ENCODE measurements at regions not wholly inside any gene's neighbourhood (a gene's known extent, or its start where the extent isn't known, plus 50 kb on each side); places are given as distances from the start of the nearest gene placed in this dataset.

GRCh38 chr9:103942651-103943050, 151.5 kb upstream of the SMC2 start:
- no peaks in the 10 kb centered on the region for H3K4me1 ChIP-seq
- no peak overlapping the region for H3K4me3 ChIP-seq
- DNase-seq (no peak), ATAC-seq (no peak)
- TF ChIP-seq CTCF (IDR thresholded peaks at IDR 0.05 in 4 of 5, conservative IDR thresholded peaks at IDR 0.05 in 1 of 5) (no peak), POLR2A (IDR thresholded peaks at IDR 0.05) (no peak)
- intact Hi-C loops (cut with DNase I; ENCODE audit: low total_unique reads) (no loop called here), in situ Hi-C loops (cut with MboI; ENCODE audit: low sequenced_read_pairs in 4 of 4) (no loop called here)
- no peaks in the 10 kb centered on the region for H3K9me3 ChIP-seq
- no peak overlapping the region for H3K27ac ChIP-seq
- no peaks in the 10 kb centered on the region for H3K27me3 ChIP-seq
- H3K36me3 ChIP-seq, result no peaks in the 10 kb centered on the region

GRCh38 chr9:103949096-103949495, 145.0 kb upstream of the SMC2 start:
- H3K36me3 ChIP-seq, result no peaks in the 10 kb centered on the region
- no peaks in the 10 kb centered on the region for H3K4me1 ChIP-seq
- ATAC-seq (no peak), DNase-seq (no peak)
- H3K27ac ChIP-seq, result no peak overlapping the region
- no peak overlapping the region for H3K4me3 ChIP-seq
- TF ChIP-seq POLR2A (IDR thresholded peaks at IDR 0.05) (no peak), CTCF (IDR thresholded peaks at IDR 0.05 in 4 of 5, conservative IDR thresholded peaks at IDR 0.05 in 1 of 5) (no peak)
- no peaks in the 10 kb centered on the region for H3K9me3 ChIP-seq
- H3K27me3 ChIP-seq, result no peaks in the 10 kb centered on the region
- in situ Hi-C loops (cut with MboI; ENCODE audit: low sequenced_read_pairs in 4 of 4), result no loop called here
- intact Hi-C loops (cut with DNase I; ENCODE audit: low total_unique reads), result no loop called here

- H3K4me1 ChIP-seq, result no peaks in the 10 kb centered on the region
- H3K4me3 ChIP-seq, result no peak overlapping the region
- no peaks in the 10 kb centered on the region for H3K27me3 ChIP-seq
- DNase-seq (no peak), ATAC-seq (no peak)
- TF ChIP-seq CTCF (IDR thresholded peaks at IDR 0.05 in 4 of 5, conservative IDR thresholded peaks at IDR 0.05 in 1 of 5) (no peak), POLR2A (IDR thresholded peaks at IDR 0.05) (no peak)
- in situ Hi-C loops (cut with MboI; ENCODE audit: low sequenced_read_pairs in 4 of 4), result no loop called here
- intact Hi-C loops (cut with DNase I; ENCODE audit: low total_unique reads), result no loop called here
- no peaks in the 10 kb centered on the region for H3K36me3 ChIP-seq
- H3K9me3 ChIP-seq, result no peaks in the 10 kb centered on the region
- H3K27ac ChIP-seq, result no peak overlapping the region
Observed at GRCh38 chr9:103977163-103977562, 116.9 kb upstream of the SMC2 start.

- intact Hi-C loops (cut with DNase I; ENCODE audit: low total_unique reads) (no loop called here), in situ Hi-C loops (cut with MboI; ENCODE audit: low sequenced_read_pairs in 4 of 4) (no loop called here)
- Histone ChIP-seq H3K27me3 (no peaks in the 10 kb centered on the region), H3K9me3 (no peaks in the 10 kb centered on the region), H3K4me1 (no peaks in the 10 kb centered on the region), H3K27ac (no peak overlapping the region), H3K4me3 (no peak overlapping the region), H3K36me3 (no peaks in the 10 kb centered on the region)
- DNase-seq (no peak), ATAC-seq (no peak)
- no peak for TF ChIP-seq CTCF (IDR thresholded peaks at IDR 0.05 in 4 of 5, conservative IDR thresholded peaks at IDR 0.05 in 1 of 5)
- TF ChIP-seq POLR2A (IDR thresholded peaks at IDR 0.05), result no peak
Observed at GRCh38 chr9:103978396-103978795, 115.7 kb upstream of the SMC2 start.

GRCh38 chr9:103981912-103982311, 112.2 kb upstream of the SMC2 start:
- in situ Hi-C loops (cut with MboI; ENCODE audit: low sequenced_read_pairs in 4 of 4), result no loop called here
- H3K27me3 ChIP-seq, result no peaks in the 10 kb centered on the region

More at GRCh38 chr9:103981912-103982311, 112.2 kb upstream of the SMC2 start:
- DNase-seq (no peak), ATAC-seq (no peak)
- Histone ChIP-seq H3K27ac (no peak overlapping the region), H3K36me3 (no peaks in the 10 kb centered on the region), H3K4me3 (no peak overlapping the region), H3K9me3 (no peaks in the 10 kb centered on the region), H3K4me1 (no peaks in the 10 kb centered on the region)
- TF ChIP-seq CTCF (IDR thresholded peaks at IDR 0.05 in 4 of 5, conservative IDR thresholded peaks at IDR 0.05 in 1 of 5) (no peak), POLR2A (IDR thresholded peaks at IDR 0.05) (no peak)
- intact Hi-C loops (cut with DNase I; ENCODE audit: low total_unique reads), result no loop called here
